Breast epithelium (tissue), 4 donors: ENCODE measurements at regions not wholly inside any gene's neighbourhood (a gene's known extent, or its start where the extent isn't known, plus 50 kb on each side); places are given as distances from the start of the nearest gene placed in this dataset.

ENCODE experiments used
- DNase-seq, 2 donors: peaks; one replicate each; pipeline ENCODE4 v3.0.0-alpha.2; 2019; ENCODE audit warnings: low spot score in 2 of 2
- H3K27ac ChIP-seq, 2 donors: fragments of 200-600 bp; sonication (generic) in 1 of 2; one replicate each; pipeline ENCODE4 v1.5.1; 2016 to 2019; ENCODE audit warnings: mild to moderate bottlenecking in 1 of 2
- H3K27me3 ChIP-seq, 2 donors: fragments of 200-600 bp; sonication (generic) in 1 of 2; one replicate each; pipeline versions ENCODE4 v1.5.1 to v1.6.0; 2017 to 2019; ENCODE audit warnings: control low read depth in 1 of 2, mild to moderate bottlenecking in 1 of 2
- H3K36me3 ChIP-seq: fragments of 200-600 bp; one replicate; pipeline ENCODE4 v1.5.1; 2019
- H3K4me1 ChIP-seq, 2 donors: fragments of 200-600 bp; sonication (generic); one replicate each; pipeline ENCODE4 v1.5.1; 2016 to 2019; ENCODE audit warnings: control low read depth in 1 of 2
- H3K4me3 ChIP-seq, 3 donors: fragments of 200-600 bp; sonication (generic); 1 replicate in 2 of 3; 2 replicates in 1 of 3; pipeline ENCODE4 v1.5.1; 2016 to 2019; ENCODE audit warnings: mild to moderate bottlenecking in 3 of 3, moderate library complexity in 2 of 3
- H3K9me3 ChIP-seq, 2 donors: fragments of 200-600 bp; sonication (generic) in 1 of 2; one replicate each; pipeline ENCODE4 v1.5.1; 2016 to 2019; ENCODE audit warnings: control low read depth in 1 of 2
- POLR2A ChIP-seq: fragments of 450-650 bp; IDR thresholded peaks from one replicate; pipeline ENCODE4 v1.6.1; 2016; ENCODE audit warnings: antibody characterized with exemption, mild to moderate bottlenecking, moderate library complexity
- POLR2AphosphoS5 ChIP-seq, 3 donors: sonication (generic); formaldehyde crosslinking; IDR thresholded peaks; one replicate each; pipeline ENCODE4 v1.6.1; 2017; ENCODE audit warnings: antibody characterized with exemption in 3 of 3
- intact Hi-C: fragments of 100-400 bp; cut with DNase I; formaldehyde crosslinking; loops from one replicate; pipeline ENCODE4 v1.15.1; 2023; ENCODE audit warnings: low total_unique reads
- TF ChIP-seq, protein P1 (sequence below), 3 donors: fragments of 450-650 bp; IDR thresholded peaks; one replicate each; pipeline ENCODE4 v1.5.1; 2016 to 2017; ENCODE audit warnings: antibody characterized with exemption in 3 of 3, mild to moderate bottlenecking in 3 of 3, moderate library complexity in 3 of 3

GRCh38 chr2:16114836-16115235 is 174.5 kb downstream of the MYCN start:
- DNase-seq: no peak
- Histone ChIP-seq H3K9me3 (no peaks in the 10 kb centered on the region), H3K4me1 (no peaks in the 10 kb centered on the region), H3K27me3 (no peaks in the 10 kb centered on the region), H3K4me3 (no peak overlapping the region), H3K36me3 (no peaks in the 10 kb centered on the region), H3K27ac (no peak overlapping the region)
- intact Hi-C loops: no loop called here
- TF ChIP-seq, protein P1, sequence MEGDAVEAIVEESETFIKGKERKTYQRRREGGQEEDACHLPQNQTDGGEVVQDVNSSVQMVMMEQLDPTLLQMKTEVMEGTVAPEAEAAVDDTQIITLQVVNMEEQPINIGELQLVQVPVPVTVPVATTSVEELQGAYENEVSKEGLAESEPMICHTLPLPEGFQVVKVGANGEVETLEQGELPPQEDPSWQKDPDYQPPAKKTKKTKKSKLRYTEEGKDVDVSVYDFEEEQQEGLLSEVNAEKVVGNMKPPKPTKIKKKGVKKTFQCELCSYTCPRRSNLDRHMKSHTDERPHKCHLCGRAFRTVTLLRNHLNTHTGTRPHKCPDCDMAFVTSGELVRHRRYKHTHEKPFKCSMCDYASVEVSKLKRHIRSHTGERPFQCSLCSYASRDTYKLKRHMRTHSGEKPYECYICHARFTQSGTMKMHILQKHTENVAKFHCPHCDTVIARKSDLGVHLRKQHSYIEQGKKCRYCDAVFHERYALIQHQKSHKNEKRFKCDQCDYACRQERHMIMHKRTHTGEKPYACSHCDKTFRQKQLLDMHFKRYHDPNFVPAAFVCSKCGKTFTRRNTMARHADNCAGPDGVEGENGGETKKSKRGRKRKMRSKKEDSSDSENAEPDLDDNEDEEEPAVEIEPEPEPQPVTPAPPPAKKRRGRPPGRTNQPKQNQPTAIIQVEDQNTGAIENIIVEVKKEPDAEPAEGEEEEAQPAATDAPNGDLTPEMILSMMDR (IDR thresholded peaks at IDR 0.05): no peak
- TF ChIP-seq POLR2AphosphoS5 (IDR thresholded peaks at IDR 0.05): no peak
- no peak for TF ChIP-seq POLR2A

- Histone ChIP-seq H3K27me3 (no peaks in the 10 kb centered on the region), H3K4me1 (no peaks in the 10 kb centered on the region), H3K4me3 (no peak overlapping the region), H3K36me3 (no peaks in the 10 kb centered on the region), H3K27ac (no peak overlapping the region), H3K9me3 (no peaks in the 10 kb centered on the region)
- no peak for DNase-seq
- intact Hi-C loops: no loop called here
- TF ChIP-seq POLR2A: no peak
- TF ChIP-seq, protein P1 (IDR thresholded peaks at IDR 0.05): no peak
- no peak for TF ChIP-seq POLR2AphosphoS5 (IDR thresholded peaks at IDR 0.05)
Measured at GRCh38 chr2:16114070-16114469, 173.7 kb downstream of the MYCN start.

- no peaks in the 10 kb centered on the region for H3K9me3 ChIP-seq
- DNase-seq: no peak
Measured at GRCh38 chr2:16113568-16113967, 173.2 kb downstream of the MYCN start.

GRCh38 chr2:16112972-16113560 is 172.7 kb downstream of the MYCN start:
- Histone ChIP-seq H3K36me3 (no peaks in the 10 kb centered on the region), H3K4me3 (no peak overlapping the region), H3K27me3 (no peaks in the 10 kb centered on the region), H3K4me1 (no peaks in the 10 kb centered on the region), H3K27ac (no peak overlapping the region), H3K9me3 (no peaks in the 10 kb centered on the region)
- TF ChIP-seq, protein P1 (IDR thresholded peaks at IDR 0.05): no peak
- TF ChIP-seq POLR2AphosphoS5 (IDR thresholded peaks at IDR 0.05) (no peak), POLR2A (no peak)
- intact Hi-C loops: no loop called here
- no peak for DNase-seq

More at GRCh38 chr2:16113568-16113967, 173.2 kb downstream of the MYCN start:
- Histone ChIP-seq H3K4me1 (no peaks in the 10 kb centered on the region), H3K36me3 (no peaks in the 10 kb centered on the region), H3K4me3 (no peak overlapping the region), H3K27ac (no peak overlapping the region), H3K27me3 (no peaks in the 10 kb centered on the region)
- intact Hi-C loops: no loop called here
- TF ChIP-seq, protein P1 (IDR thresholded peaks at IDR 0.05): no peak
- TF ChIP-seq POLR2A (no peak), POLR2AphosphoS5 (IDR thresholded peaks at IDR 0.05) (no peak)

DNA sequence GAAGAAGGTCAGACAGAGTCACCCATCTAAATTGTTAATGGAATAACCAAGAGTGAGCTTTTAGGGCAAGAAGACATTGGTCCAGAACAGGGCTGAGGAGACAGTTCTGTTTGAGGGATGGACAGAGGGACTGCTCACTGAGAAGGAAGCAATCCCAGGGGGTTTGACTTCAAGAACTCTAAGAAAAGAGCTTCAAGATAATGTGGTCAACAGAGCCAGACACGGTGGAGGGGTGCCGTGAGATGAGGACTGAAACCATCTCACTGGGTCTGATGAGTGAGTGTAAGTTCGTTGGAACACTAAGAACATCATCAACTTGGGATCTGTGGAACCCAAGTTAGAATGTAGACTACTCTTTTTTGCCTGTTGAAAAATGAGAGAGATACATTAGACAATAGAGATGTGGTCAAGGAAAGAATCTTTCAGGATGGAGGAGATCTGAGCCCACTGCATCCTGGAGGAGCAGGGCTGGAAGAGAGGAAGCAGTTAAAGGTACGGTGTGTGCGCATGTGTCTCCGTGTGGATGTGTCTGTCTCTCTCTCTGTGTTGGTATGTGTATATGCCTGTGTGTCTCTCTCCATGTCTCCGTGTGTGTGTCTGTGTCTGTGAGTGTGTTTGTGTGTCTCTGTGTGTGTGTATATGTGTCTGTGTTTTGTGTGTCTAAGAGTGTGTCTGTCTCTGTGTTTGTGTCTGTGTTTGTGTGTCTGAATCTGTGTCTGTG is 172.1 kb downstream of the MYCN start:
- Histone ChIP-seq H3K36me3 (no peaks in the 10 kb centered on the region), H3K27ac (no peak overlapping the region), H3K27me3 (no peaks in the 10 kb centered on the region), H3K4me1 (no peaks in the 10 kb centered on the region), H3K9me3 (no peaks in the 10 kb centered on the region), H3K4me3 (no peak overlapping the region)
- no peak for DNase-seq
- intact Hi-C loops: no loop called here
- no peak for TF ChIP-seq POLR2A
- no peak for TF ChIP-seq POLR2AphosphoS5 (IDR thresholded peaks at IDR 0.05)
- TF ChIP-seq, protein P1 (IDR thresholded peaks at IDR 0.05): no peak
